ENCODE measurements at regions not wholly inside any gene's neighbourhood (a gene's known extent, or its start where the extent isn't known, plus 50 kb on each side); places are given as distances from the start of the nearest gene placed in this dataset.

GRCh38 chr7:85669225-85669624, 482.4 kb upstream of the SEMA3D start:
- TF ChIP-seq JUNB (CRISPR knock-in tag; conservative IDR thresholded peaks at IDR 0.05): no peak
- no peak for TF ChIP-seq SRSF7 (optimal IDR thresholded peaks at IDR 0.05; ENCODE audit: low read depth, low read length)
- no peak for TF ChIP-seq RCOR1 (IDR thresholded peaks at IDR 0.05; ENCODE audit: borderline replicate concordance in 1 of 2, low read depth in 2 of 2, low read length in 2 of 2)
- TF ChIP-seq GATAD2B (IDR thresholded peaks at IDR 0.05; ENCODE audit: borderline replicate concordance): no peak
- no peak for TF ChIP-seq IRF2 (CRISPR knock-in tag; IDR thresholded peaks at IDR 0.05)
- TF ChIP-seq ZBTB8A (IDR thresholded peaks at IDR 0.05; ENCODE audit: partially characterized antibody): no peak
- TF ChIP-seq CREB3 (tag; conservative IDR thresholded peaks at IDR 0.05; ENCODE audit: low read depth): no peak
- no peak for TF ChIP-seq CTCF (IDR thresholded peaks at IDR 0.05 in 2 of 3, conservative IDR thresholded peaks at IDR 0.05 in 1 of 3; ENCODE audit: insufficient read depth in 2 of 3, low read depth in 1 of 3, low read length in 3 of 3)
- no peak for TF ChIP-seq GABPA (tag; conservative IDR thresholded peaks at IDR 0.05; ENCODE audit: low read depth)
- TF ChIP-seq THRA (IDR thresholded peaks at IDR 0.05): no peak

All from K562 (cell line).